Panc1 (cell line): ENCODE measurements at regions not wholly inside any gene's neighbourhood (a gene's known extent, or its start where the extent isn't known, plus 50 kb on each side); places are given as distances from the start of the nearest gene placed in this dataset.

Experiments
- ATAC-seq: fragments of 200-7000 bp; cut with Tn5 transposase; 2 replicates; pipeline ENCODE4 v1.9.1; 2020; ENCODE audit warnings: mild to moderate bottlenecking, moderate library complexity
- BruUV-seq: library from RNA; stranded (reverse); fragments of 400-500 nt; replicated peaks from 2 replicates; lab custom pipeline; 2021; lab: Mats Ljungman, UMichigan
- CTCF ChIA-PET: fragments of 300-600 bp; sonication (Branson Sonifier 250); formaldehyde crosslinking; loops from one replicate; lab custom pipeline; 2022; ENCODE audit warnings: antibody characterized with exemption; lab: Charles Lee
- POLR2A ChIA-PET: fragments of 300-600 bp; sonication (Branson Sonifier 250); formaldehyde crosslinking; loops from one replicate; lab custom pipeline; 2022; ENCODE audit warnings: antibody characterized with exemption; lab: Charles Lee
- DNase-seq: peaks from one replicate; pipeline ENCODE4 v3.0.0-alpha.2; 2010; ENCODE audit warnings: low read depth, low spot score
- H3K27ac ChIP-seq: 2 replicates; pipeline ENCODE4 v1.5.1; 2011; ENCODE audit warnings: mild to moderate bottlenecking, low read length, inconsistent platforms
- H3K27me3 ChIP-seq: fragments of 200-500 bp; sonication (Bioruptor generic); 2 replicates; pipeline ENCODE4 v1.6.0; 2014; ENCODE audit warnings: low read length, inconsistent platforms; ENCODE audit not compliant: control insufficient read depth, insufficient read depth
- H3K36me3 ChIP-seq: fragments of 200-500 bp; sonication (Bioruptor generic); 2 replicates; pipeline ENCODE4 v1.5.1; 2014; ENCODE audit warnings: inconsistent platforms, mild to moderate bottlenecking, low read length, moderate library complexity; ENCODE audit not compliant: control insufficient read depth, insufficient read depth
- H3K4me1 ChIP-seq: 2 replicates; pipeline ENCODE4 v1.5.1; 2011; ENCODE audit warnings: inconsistent platforms, mild to moderate bottlenecking, low read length, moderate library complexity; ENCODE audit not compliant: control insufficient read depth, insufficient read depth
- H3K4me3 ChIP-seq, 2 experiments: 2 replicates each; pipeline ENCODE4 v1.5.1; 2011 to 2012; ENCODE audit warnings: low read depth in 2 of 2, low read length in 2 of 2, mild to moderate bottlenecking in 2 of 2, inconsistent platforms in 1 of 2, moderate library complexity in 1 of 2
- H3K9me3 ChIP-seq: fragments of 200-500 bp; sonication (Bioruptor generic); 2 replicates; pipeline ENCODE4 v1.5.1; 2014; ENCODE audit warnings: low read depth, mild to moderate bottlenecking, inconsistent platforms, low read length, moderate library complexity; ENCODE audit not compliant: control insufficient read depth, insufficient read depth
- CTCF ChIP-seq: fragments of 450-650 bp; IDR thresholded peaks from 2 replicates; pipeline ENCODE4 v1.5.1; 2017; ENCODE audit warnings: mild to moderate bottlenecking
- POLR2AphosphoS5 ChIP-seq: IDR thresholded peaks from 2 replicates; pipeline ENCODE4 v1.6.1; 2012; ENCODE audit warnings: mild to moderate bottlenecking, low read depth, low read length, moderate library complexity
- REST ChIP-seq, 2 experiments: IDR thresholded peaks; 2 replicates each; pipeline ENCODE4 v1.6.1; 2011 to 2012; ENCODE audit warnings: low read depth in 2 of 2, control low read depth in 1 of 2, low read length in 1 of 2, mild to moderate bottlenecking in 1 of 2, moderate library complexity in 1 of 2; ENCODE audit not compliant: insufficient read depth in 1 of 2
- SIN3A ChIP-seq: IDR thresholded peaks from 2 replicates; pipeline ENCODE4 v1.6.1; 2012; ENCODE audit warnings: low read depth, mild to moderate bottlenecking, low read length, moderate library complexity, borderline replicate concordance; ENCODE audit not compliant: insufficient read depth
- TCF7L2 ChIP-seq: IDR thresholded peaks from 2 replicates; pipeline ENCODE4 v1.6.1; 2011; ENCODE audit warnings: mild to moderate bottlenecking, low read depth, low read length, inconsistent platforms
- in situ Hi-C: cut with HindIII; loops from 2 replicates; pipeline ENCODE4 v1.10.0; 2016; ENCODE audit warnings: low sequenced_read_pairs, low pct_unique_long_range_greater_than_20kb
- intact Hi-C: fragments of 100-400 bp; cut with micrococcal nuclease; formaldehyde crosslinking; loops from one replicate; pipeline ENCODE4 v1.10.0; 2022; ENCODE audit not compliant: unreplicated experiment

- no peak overlapping the region for H3K27ac ChIP-seq
- H3K36me3 ChIP-seq = no peaks in the 10 kb centered on the region
- ChIA-PET CTCF (no interaction called here), POLR2A (no interaction called here)
- TF ChIP-seq SIN3A (no peak), TCF7L2 (no peak), REST (IDR thresholded peaks at IDR 0.05; ENCODE audit: insufficient read depth in 1 of 2, low read depth in 2 of 2, low read length in 1 of 2) (no peak), POLR2AphosphoS5 (no peak), CTCF (no peak)
- in situ Hi-C loops = no loop called here
- H3K27me3 ChIP-seq = no peaks in the 10 kb centered on the region
- ATAC-seq (no peak), DNase-seq (no peak)
- H3K4me3 ChIP-seq = no peak overlapping the region
- no TSS peak for BruUV-seq
- no peaks in the 10 kb centered on the region for H3K9me3 ChIP-seq
- H3K4me1 ChIP-seq = no peaks in the 10 kb centered on the region
- intact Hi-C loops = no loop called here
Observed at GRCh38 chr4:107472265-107472948, 247.6 kb downstream of the PAPSS1 start.

GRCh38 chr4:107470173-107470572, 249.9 kb downstream of the PAPSS1 start:
- Histone ChIP-seq H3K4me3 (no peak overlapping the region), H3K27me3 (no peaks in the 10 kb centered on the region), H3K4me1 (no peaks in the 10 kb centered on the region), H3K27ac (no peak overlapping the region), H3K9me3 (no peaks in the 10 kb centered on the region), H3K36me3 (no peaks in the 10 kb centered on the region)
- TF ChIP-seq CTCF (no peak), SIN3A (no peak), TCF7L2 (no peak), POLR2AphosphoS5 (no peak)
- intact Hi-C loops = no loop called here
- POLR2A ChIA-PET = no interaction called here
- DNase-seq = no peak
- in situ Hi-C loops = no loop called here
- CTCF ChIA-PET = no interaction called here
- ATAC-seq = no peak
- no TSS peak for BruUV-seq
